ENCODE measurements at regions not wholly inside any gene's neighbourhood (a gene's known extent, or its start where the extent isn't known, plus 50 kb on each side); places are given as distances from the start of the nearest gene placed in this dataset.
"Not testable (repeated sequence)": the region's sequence is repeated elsewhere in the genome, so short reads cannot be mapped to it uniquely, and the experiment has no call there.

DNA sequence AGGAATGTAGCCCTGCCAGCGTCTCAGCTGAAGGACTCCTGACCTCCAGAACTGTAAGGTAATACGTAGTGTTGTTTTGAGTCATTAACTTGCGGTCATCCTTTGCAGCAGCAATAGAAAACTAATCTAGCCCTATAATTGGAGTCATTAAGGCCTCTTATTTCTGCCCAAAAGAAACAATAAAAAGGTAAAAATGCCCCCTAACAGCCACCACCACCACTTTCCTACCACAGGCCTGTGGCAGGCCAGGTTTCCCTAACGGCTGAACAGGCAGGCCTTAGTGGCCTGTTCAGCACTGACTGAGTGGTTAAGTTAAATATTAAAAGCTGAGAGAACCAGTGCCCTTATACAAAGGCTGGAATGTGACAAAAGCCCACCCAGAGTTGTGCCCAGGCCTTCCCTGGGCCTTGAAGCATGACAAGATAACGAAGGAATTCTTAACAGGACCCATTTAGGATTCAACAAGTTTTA, 286.5 kb upstream of the ERCC4 start:
- no peak for DNase-seq

DNA sequence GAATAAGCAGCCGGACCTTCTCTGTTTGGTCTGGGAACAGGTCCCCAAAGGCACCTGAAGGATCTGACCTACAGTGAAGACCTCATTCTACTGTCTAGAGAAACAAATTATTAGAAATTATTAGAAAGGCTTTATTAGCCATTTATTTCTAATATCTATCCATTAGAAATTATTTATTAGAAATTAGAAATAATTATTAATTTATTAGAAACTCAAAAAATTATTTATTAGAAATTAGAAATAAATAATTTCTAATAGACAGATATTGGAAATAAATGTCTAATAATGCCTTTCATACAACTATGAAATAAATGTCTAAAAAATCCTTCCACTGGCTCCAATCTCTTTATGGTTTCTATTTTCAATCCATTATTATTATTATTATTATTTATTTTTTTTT, 285.7 kb upstream of the ERCC4 start:
- no peak for DNase-seq

DNA sequence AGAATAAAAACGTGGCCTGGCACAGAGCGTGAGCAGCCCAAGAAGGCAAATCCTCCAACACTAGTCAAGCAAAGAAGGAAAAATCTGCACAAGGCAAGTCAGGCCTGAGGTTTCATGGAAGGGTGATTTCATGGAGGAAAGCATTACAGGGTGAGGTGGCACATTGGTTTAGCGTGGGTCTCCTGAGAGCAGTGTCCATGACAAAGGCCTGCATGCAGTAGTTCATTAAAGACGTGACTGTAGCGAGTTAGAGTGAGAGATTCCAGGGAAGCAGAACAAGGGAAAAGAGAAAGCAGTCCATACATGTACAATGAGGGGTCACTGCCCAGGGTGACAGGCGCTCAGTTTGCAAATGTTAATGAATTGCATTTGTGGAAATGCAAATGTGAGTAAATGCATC, 285.0 kb upstream of the ERCC4 start:
- DNase-seq: no peak

DNA sequence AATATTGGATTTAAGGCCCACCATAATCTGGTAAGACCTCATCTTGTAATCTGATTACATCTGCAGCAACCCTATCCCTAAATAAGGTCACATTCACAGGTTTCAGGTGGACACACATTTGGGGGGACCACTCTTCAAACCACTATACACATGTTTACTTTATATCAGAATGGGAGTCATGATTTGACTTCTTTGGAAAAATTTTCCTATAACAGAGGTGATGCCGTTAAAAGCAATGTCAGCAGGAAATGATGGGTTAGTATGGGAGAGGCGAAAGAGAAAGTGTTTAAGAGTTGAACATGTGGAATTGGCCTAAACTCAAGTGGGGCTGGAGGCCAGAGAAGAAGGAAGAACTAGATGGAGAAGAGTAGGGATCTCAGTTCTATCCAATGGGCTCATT, 281.7 kb upstream of the ERCC4 start:
- no peak for DNase-seq

DNA sequence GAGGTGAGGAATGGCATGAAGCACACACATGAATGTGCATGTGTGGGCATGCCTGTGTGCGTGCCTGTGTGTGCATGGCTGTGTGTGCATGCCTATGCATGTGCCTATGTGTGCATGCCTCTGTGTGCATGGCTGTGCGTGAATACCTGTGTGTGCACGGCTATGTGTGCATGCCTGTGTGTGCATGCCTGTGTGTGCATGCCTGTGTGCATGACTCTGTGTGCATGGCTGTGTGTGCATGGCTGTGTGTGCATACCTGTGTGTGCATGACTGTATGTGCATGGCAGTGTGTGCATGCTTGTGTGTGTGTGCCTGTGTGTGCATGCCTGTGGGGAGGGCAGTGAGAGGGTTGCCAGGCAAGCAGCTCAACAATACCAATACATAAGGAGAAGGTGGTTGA, 276.5 kb upstream of the ERCC4 start:
- no peak for DNase-seq

DNA sequence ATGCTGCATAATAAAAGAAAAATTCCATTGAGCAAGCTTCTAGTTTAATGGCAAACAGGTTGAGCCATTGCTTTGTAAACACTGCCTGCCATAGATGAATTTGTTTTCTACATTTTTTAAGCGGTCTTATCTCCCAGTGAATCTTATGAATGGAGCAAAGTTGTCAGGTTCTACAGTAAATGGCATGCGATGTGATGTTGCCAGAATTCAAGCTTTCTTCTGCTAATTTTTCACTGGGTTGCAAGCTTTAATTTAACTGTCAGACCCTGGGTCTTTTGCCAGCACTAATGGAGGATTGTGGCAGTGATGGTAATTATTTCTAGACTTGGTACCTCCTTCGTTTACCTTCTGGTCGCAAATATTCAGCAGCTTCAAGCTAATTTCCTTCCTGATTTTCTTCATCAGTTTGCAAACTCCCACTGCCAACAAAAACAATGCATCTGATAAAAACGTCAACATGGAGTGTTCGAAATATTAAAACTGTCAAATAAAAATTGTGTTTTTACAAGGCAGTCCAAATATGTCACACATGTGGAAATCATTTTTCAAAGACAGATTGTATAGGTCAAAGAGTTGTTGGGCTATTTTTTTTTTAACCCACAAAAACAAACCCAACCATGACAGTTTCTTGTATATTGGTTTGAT, 274.2 kb upstream of the ERCC4 start:
- no peak for DNase-seq

DNA sequence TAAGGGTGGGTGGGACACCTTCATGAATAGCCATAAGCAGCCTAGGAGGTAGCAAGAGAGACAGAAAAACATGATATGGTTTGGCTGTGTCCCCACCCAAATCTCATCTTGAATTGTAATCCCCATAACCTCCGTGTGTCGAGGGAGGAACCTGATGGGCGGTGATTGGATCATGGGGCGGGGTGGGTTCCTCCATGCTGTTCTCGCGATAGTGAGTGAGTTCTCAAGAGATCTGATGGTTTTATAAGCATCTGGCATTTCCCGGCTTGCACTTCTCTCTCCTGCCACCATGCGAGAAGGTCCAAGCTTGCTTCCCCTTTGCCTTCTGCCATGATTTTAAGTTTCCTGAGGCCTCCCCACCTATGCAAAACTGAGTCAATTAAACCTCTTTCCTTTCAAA, 259.1 kb upstream of the ERCC4 start:
- no peak for DNase-seq

DNA sequence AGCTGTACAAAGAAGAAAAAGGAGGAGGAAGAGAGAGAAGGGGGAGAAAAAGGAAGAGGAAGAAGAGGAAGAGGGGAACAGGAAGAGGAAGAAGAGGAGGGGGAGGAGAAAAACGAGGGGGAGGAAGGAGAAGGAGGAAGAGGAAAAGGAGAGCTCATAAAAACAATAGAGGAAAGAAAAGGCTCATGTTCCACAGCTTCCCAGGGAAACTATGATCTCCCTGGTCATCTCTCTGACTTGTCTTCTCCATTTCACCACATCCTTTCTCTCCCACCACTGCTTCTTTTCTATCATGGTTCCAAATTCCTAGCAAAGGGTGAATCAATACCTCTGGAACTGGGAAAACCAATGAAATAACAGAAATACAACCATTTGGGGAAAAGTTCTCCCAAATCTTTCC, 254.1 kb upstream of the ERCC4 start:
- no peak for DNase-seq

DNA sequence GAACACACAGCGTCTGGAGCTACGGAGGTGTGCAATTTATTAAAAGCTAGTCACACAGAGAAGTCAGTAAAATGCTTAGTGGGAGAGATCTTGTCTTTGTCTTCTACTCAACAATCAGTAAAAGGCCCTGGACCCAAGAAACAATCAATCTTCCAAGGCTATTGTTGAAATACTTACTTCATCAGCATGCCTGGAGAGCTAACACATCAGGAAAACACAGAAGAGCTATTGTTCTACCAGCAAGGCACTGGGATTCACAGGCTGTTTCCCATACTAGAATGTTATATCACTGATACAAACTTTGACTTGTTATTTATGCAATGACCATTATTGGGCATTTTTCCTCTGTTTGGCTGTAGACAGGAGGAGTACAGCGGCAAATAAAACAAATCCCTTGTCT, 247.8 kb upstream of the ERCC4 start:
- no peak for DNase-seq

DNA sequence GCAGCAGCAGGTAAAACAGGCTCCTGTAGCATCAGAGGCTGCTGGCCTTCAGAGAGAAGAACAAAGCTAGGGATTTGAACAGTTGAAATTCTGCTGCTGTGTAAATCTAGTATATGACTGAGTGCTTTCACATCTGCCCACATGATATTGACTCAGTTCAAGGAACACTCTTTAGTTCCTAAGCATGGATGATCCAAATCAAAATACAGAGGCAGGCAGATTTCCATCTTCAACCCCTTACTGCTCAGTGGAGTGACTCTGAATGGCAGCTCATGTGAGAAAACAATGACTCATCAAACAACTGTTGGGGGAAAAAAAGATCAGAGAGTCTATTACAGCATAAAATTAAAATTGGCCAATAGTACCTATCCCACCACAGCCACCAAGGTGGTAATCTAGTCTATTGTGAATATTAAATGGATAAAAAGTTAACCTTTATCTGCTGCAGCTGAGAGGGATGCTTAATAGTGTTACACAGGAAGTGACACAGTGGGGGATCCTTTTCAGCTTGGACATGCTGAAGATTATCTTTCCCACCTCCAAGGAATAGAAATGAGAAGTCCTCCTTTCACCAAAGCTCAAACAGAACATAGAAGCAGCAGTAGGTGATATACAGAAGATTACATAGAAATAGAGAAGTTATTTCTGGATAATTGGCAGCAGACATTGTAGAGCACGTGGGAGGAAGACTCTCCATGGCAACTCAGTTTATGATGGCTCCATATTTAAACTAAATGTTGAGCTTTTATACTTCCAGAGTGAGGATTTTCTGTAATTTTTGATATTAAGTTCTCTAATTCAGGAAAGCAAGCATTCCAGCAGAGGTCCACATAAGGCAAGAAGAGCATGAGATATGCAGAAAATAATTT, 239.7 kb upstream of the ERCC4 start:
- no peak for DNase-seq

DNA sequence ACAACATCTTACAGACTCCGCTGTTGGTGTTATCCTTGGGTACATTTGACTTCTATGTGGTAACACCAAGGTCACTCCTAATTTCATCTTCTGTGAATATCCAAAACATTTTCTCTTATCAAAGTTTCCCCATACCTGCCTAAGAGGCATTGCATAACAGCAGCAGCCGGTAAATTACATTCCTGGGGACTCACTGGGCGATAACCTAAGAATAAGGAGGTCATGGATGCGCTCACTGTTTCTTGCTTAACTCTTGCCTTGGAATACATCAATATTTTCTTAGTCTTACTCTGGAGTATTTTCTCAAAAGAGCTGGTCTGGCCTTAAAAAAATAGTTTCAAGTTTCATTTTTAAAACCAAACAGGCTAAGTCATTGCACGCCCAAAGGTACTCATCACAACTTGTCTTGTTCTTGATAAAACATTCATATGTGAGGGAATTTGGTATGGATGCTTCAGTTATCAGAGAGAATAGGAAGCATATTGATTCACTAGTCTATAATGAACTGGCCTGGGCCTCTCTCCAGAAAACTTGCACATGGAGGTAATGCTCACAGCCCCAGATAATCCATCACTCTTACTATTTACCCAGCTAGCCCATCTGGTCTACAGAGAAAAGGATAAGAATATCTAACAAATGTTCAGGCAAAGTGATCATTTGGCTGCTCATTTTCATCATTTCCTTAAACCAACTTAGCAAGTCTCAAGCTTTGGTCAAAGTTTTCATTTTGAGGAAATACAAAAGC, 235.0 kb upstream of the ERCC4 start:
- DNase-seq: no peak

DNA sequence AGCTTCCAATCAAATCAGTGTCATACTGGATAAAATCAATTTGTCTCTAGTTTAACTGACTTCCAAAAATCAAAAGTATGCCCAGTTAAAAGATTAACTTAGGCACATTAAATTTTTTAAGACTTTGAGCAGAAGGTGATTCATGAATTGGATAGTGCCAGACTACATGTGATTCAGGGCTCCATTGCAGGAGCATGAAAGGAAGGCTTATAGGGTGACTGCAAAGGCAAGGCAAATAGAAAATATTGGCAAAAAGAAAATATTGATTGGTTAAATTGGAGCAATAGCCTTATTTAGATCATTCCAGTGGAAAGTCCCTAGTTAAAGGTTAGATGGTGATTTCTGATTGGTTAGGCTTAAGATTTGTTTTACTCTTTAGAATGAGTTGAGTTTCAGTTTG, 223.9 kb upstream of the ERCC4 start:
- no peak for DNase-seq

DNA sequence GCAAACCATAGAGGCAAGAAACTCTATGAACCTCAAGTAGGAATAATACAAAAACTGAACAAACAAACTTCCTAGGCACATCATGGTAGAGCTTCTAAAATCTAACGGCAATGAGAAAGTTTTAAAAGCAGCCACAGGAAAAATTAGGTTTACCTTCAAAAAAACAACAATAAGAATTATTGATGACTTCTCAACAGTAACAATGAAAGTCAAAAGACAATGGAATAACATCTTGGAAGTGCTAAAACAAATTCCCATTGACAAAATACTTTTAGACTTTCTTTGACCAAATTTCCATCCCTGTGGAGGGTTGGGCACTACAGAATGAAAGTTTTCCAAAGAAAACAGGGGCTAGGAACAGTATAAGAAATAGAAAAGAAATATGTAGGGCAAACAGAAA, 222.9 kb upstream of the ERCC4 start:
- DNase-seq: no peak

DNA sequence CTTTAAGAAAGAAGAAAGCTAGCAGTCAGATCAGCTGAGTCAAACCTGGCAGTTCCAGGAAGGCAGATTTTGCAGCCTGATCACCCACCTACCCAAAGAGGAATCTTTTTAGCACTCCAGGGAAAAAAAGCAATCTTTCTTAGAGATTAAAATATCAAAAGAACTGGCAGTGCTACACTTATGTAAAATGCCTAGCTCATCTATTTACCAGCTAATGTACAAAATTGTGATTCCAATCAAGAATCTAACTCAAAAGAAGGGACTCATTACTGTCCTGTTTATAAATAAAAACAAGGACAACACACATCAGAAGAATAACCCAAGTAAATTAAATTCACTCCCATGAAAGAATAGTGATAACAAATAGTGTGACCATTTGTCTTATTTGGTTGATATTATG, 222.4 kb upstream of the ERCC4 start:
- no peak for DNase-seq

DNA sequence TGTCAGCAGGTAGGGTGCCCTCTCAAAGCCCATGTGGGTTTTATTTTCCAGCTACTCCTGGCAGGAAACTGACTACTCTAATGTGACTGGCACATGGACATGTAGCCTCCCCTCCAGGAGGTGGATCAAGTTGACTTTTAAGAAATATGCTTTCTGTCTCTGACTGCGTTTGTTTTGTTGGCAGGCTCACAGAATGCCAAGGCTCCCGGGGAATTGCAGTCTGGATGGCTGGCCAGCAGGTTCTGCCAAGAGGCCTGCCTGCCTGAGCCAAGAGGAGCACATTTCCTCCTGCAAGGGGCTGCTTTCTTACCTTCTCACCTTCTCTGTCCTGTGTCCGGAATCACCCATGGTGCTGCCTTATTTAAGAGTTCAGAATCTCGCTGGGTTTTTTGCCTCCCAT, 217.3 kb upstream of the ERCC4 start:
- no peak for DNase-seq

DNA sequence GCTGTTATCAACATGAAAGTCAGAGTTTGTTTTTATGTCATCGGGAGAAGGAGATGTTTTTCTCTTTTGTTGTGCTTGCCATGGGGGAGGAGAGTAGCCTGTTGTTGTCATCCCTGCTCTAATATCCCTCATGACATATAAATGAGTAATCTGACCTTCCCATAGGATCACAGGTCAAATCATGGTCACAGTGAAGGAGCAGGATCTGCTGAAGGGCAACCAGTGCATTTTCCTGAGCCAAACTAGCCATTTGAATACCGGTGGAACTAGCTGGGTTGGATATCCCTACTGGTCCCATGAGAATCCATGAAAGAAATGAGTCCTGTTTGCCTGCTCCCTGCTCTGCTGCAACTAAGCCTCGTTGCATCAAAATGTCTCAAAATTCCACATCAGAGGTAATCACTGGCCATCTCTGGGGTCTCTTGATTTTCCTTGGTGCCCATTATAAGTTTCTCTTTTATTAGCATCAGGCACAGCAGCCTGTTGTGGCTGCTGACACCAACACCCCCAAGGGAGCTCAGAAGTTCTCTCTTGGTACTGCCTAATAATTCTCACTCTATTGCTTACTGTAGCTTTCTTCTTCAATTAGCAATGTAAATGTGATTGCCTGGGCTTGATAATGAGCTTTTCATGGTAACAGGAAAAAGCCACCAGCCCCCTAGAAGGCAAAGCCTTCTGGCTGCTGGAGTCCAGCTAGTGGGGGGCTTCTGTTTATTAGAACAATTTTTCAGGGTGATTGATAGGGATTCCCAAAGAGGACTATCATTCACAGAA, 211.4 kb upstream of the ERCC4 start:
- DNase-seq: no peak

DNA sequence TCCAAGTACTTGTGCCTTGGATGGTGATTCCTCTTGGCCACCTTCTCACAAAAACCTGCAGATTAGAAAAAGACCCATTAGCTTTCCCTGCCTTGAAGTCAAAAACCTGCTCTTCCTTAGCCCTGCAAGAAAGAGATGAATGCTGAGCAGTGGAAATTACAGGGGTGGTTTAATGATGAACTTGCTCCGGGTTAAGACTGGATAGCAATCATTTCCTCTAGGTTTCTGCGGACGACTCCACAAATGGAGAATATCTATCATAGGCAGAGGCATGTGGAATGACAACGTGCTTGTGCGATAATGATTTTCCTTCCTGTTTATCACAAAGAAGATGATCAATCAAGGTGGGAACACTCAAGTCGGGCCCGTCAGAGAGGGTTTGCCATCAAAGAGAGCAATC, 201.2 kb upstream of the ERCC4 start:
- no peak for DNase-seq

DNA sequence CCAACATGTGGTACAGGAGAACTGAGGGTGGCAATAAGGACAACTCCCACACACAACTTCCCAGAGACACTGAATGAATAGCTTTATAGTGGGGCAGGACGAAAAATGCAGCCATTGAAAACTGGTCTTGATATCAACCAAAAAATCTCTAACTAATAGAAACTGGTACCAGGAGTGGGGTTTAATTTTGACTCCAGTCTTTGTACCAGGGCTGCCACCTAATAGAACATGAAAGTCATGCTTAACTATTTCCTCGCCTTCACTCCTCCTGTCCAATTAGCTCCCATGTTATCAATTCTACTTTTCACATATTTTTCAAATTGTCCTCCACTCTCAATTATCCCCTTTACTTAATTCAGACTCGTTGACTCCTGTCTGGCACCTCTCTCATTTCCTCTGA, 192.0 kb upstream of the ERCC4 start:
- no peak for DNase-seq

DNA sequence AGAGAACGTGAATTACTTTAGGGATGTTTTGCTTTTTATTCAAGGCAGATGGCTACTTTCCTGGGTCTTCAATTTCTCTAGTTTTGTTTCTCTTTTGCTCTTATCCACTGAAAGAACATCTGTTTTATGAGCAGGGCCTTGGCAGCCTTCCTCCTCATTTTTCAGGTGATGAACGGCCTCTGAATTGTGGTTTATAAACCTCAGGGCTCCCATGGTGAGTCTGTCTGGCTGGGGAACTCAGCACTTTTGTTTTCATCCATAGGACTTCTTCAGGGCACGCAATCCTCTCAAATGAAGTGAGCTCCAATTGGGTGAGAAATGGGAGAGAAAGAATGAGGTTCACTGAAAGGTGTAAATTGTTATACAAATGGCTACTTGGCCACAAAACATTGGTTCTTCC, 186.4 kb upstream of the ERCC4 start:
- no peak for DNase-seq

DNA sequence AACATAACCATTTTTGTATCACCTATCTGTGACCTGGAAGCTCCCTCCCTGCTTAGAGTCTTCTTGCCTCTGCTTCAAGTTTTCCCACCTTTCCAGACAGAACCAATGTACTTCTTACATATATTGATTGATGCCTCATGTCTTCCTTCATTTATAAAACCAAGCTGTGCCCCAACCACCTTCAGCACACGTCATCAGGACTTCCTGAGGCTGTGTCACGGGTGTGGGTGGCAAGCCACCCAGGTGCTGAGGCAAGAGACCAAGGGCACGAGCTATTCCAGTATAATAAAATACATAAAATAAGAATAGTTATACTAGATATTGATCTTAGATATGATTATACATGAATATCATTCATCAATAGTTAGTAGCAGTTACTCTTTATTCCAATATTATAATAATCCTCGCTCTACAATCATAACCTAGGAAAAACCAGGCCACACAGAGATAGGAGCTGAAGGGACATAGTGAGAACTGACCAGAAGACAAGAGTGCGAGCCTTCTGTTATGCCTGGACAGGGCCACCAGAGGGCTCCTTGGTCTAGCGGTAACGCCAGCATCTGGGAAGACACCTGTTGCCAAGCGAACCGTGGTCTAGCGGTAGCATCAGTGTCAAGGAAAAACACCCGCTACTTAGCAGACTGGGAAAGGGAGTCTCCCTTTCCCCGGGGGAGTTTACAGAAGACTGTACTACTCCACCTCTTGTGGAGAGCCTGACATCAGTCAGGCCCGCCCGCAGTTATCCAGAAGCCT, 180.2 kb upstream of the ERCC4 start:
- not testable (repeated sequence) for DNase-seq

DNA sequence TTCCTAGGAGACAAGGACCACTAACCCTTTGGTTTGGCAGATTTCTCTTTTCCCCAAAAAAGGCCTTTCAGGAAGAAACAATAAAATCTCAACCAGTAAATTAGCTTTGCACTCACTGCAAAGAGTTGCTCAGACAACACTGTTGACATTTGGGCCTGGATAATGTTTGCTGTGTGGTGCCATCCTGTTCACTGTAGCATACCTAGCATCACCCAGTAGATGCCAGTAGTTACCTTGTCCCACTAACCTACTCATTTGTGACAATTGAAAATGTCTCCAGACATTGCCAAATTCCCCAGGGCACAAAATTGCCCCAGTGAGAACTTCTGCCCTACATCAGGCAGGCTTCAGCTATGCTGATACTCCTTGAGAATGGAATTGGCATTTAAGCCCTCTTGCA, 177.0 kb upstream of the ERCC4 start:
- DNase-seq: no peak

DNA sequence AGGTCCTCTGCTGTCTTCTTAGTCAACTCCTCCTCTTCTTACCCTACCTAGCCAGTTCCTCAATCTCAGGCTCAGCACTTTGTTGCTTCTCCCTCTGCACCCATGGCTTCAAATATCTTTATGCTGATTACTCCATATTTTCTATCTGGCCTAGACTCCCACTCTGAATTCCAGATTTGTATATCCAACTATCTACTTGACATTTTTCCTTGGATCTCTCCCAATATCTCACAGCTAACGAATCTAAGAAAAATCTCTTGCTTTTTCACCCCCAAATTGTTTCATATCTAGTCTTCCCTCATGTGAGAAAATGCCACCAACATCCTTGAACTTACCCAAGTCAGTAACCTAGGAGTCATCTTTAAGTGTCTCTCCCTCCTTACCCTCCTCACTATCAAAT, 176.4 kb upstream of the ERCC4 start:
- no peak for DNase-seq
